Gastrocnemius medialis (tissue), 4 donors: ENCODE measurements at regions not wholly inside any gene's neighbourhood (a gene's known extent, or its start where the extent isn't known, plus 50 kb on each side); places are given as distances from the start of the nearest gene placed in this dataset.
"Not testable (repeated sequence)": the region's sequence is repeated elsewhere in the genome, so short reads cannot be mapped to it uniquely, and the experiment has no call there.

ENCODE experiments used
- CTCF ChIP-seq, 5 experiments: fragments of 450-650 bp in 3 of 5; fragments of 200-600 bp in 2 of 5; sonication (generic) in 2 of 5; IDR thresholded peaks in 4 of 5; conservative IDR thresholded peaks in 1 of 5; 1 replicate in 4 of 5; 2 replicates in 1 of 5; pipeline ENCODE4 v1.5.1; 2016 to 2019; ENCODE audit warnings: antibody characterized with exemption in 5 of 5, mild to moderate bottlenecking in 3 of 5, moderate library complexity in 3 of 5
- POLR2A ChIP-seq, 2 donors: fragments of 450-650 bp; IDR thresholded peaks; one replicate each; pipeline ENCODE4 v1.6.1; 2017; ENCODE audit warnings: antibody characterized with exemption in 2 of 2, mild to moderate bottlenecking in 2 of 2, moderate library complexity in 2 of 2

- TF ChIP-seq CTCF (IDR thresholded peaks at IDR 0.05 in 4 of 5, conservative IDR thresholded peaks at IDR 0.05 in 1 of 5); POLR2A (IDR thresholded peaks at IDR 0.05): not testable (repeated sequence)
Measured at GRCh38 chr7:66462831-66463230, 165.8 kb upstream of the KCTD7 start.
